G401.6 (cell line): ENCODE measurements at regions not wholly inside any gene's neighbourhood (a gene's known extent, or its start where the extent isn't known, plus 50 kb on each side); places are given as distances from the start of the nearest gene placed in this dataset.
"Not testable (repeated sequence)": the region's sequence is repeated elsewhere in the genome, so short reads cannot be mapped to it uniquely, and the experiment has no call there.

Experiments
- FAIRE-seq: peaks from 2 replicates; lab custom pipeline; 2012; peaks lifted over from hg19 to GRCh38; lab: Jason Lieb, UNC

- FAIRE-seq = no peak
Observed at GRCh38 chr14:40248671-40249070, 816.4 kb upstream of the FBXO33 start.

GRCh38 chr14:40240245-40240859, 808.1 kb upstream of the FBXO33 start:
- no peak for FAIRE-seq

- no peak for FAIRE-seq
Observed at GRCh38 chr14:40232302-40232701, 800.1 kb upstream of the FBXO33 start.

- FAIRE-seq = no peak
Observed at GRCh38 chr14:40229676-40230075, 797.4 kb upstream of the FBXO33 start.

GRCh38 chr14:40222996-40223395, 790.8 kb upstream of the FBXO33 start:
- FAIRE-seq = no peak

GRCh38 chr14:40221428-40221827, 789.2 kb upstream of the FBXO33 start:
- no peak for FAIRE-seq

GRCh38 chr14:40219032-40219431, 786.8 kb upstream of the FBXO33 start:
- no peak for FAIRE-seq

- no peak for FAIRE-seq
Observed at GRCh38 chr14:40218282-40218941, 786.2 kb upstream of the FBXO33 start.

- FAIRE-seq = no peak
Observed at GRCh38 chr14:40216976-40217375, 784.7 kb upstream of the FBXO33 start.

GRCh38 chr14:40216408-40216807, 784.2 kb upstream of the FBXO33 start:
- FAIRE-seq = not testable (repeated sequence)

- no peak for FAIRE-seq
Observed at GRCh38 chr14:40213701-40214100, 781.5 kb upstream of the FBXO33 start.

- no peak for FAIRE-seq
Observed at GRCh38 chr14:40204441-40205175, 772.4 kb upstream of the FBXO33 start.

- no peak for FAIRE-seq
Observed at GRCh38 chr14:40199101-40199500, 766.9 kb upstream of the FBXO33 start.

GRCh38 chr14:40197344-40197743, 765.1 kb upstream of the FBXO33 start:
- FAIRE-seq = no peak

GRCh38 chr14:40188006-40188405, 755.8 kb upstream of the FBXO33 start:
- FAIRE-seq = no peak

- no peak for FAIRE-seq
Observed at GRCh38 chr14:40164083-40164482, 731.9 kb upstream of the FBXO33 start.

GRCh38 chr14:40139657-40140056, 707.4 kb upstream of the FBXO33 start:
- FAIRE-seq = no peak

GRCh38 chr14:40133463-40133862, 701.2 kb upstream of the FBXO33 start:
- no peak for FAIRE-seq

- FAIRE-seq = no peak
Observed at GRCh38 chr14:40129159-40129558, 696.9 kb upstream of the FBXO33 start.

- no peak for FAIRE-seq
Observed at GRCh38 chr14:40123816-40124215, 691.6 kb upstream of the FBXO33 start.

- no peak for FAIRE-seq
Observed at GRCh38 chr14:40122968-40123648, 690.9 kb upstream of the FBXO33 start.

- no peak for FAIRE-seq
Observed at GRCh38 chr14:40119765-40120164, 687.5 kb upstream of the FBXO33 start.

- FAIRE-seq = no peak
Observed at GRCh38 chr14:40119321-40119720, 687.1 kb upstream of the FBXO33 start.
